GM21526 (cell line): ENCODE measurements at regions not wholly inside any gene's neighbourhood (a gene's known extent, or its start where the extent isn't known, plus 50 kb on each side); places are given as distances from the start of the nearest gene placed in this dataset.
A peak's percentile ranks its signal among the peaks of the same experiment; 100 is the strongest.

Source experiments
- ATAC-seq: cut with Tn5 transposase; IDR thresholded peaks from one replicate; pipeline ENCODE4 v1.9.1; 2021; ENCODE audit warnings: moderate library complexity; ENCODE audit not compliant: unreplicated experiment, low FRiP score

DNA sequence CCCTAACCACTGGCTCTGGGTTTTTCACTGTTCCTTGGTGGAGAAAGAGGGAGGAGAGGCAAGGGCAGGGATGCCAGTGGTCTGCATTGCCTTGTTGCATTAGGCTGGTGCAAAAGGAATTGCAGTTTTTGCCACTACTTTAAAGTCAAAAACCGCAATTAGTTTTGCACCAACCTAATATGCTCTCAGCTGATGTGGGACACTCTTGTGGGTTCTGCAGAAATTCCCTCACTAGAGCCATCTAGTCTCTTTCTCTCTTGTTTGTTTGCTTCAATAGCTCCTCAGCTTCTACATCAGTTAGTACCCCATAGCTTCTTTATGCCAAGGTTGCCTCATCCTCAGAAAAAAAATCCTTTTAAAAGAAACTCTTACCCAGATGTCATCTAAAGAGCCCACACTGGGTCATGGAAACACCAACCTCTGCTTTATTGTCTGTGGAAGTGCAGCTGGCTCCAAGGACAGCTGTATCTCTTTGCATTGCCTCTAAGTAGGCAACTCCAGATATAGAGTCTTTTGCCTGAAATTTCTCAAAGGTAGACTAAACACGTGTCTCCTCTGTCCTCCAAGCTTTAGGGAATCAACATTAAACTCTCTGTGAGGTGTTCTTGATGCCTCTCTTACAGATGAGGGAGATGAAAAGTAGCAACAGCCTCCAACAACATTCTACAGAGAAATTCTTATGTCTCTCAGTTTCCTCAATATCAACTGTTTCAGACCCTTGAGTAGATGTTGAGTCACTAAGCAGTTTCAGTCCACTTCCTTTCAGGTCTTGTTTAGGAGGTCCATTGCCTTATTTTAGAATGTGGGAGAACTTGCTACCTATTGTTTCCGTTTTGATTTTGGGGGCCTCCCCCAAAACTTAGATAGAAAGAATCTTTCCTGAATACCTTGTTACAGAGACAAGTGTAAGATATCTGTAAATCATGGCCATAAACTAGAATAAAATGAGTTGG is 84.9 kb upstream of the MEF2C start:
- peak; percentile 75 for ATAC-seq

DNA sequence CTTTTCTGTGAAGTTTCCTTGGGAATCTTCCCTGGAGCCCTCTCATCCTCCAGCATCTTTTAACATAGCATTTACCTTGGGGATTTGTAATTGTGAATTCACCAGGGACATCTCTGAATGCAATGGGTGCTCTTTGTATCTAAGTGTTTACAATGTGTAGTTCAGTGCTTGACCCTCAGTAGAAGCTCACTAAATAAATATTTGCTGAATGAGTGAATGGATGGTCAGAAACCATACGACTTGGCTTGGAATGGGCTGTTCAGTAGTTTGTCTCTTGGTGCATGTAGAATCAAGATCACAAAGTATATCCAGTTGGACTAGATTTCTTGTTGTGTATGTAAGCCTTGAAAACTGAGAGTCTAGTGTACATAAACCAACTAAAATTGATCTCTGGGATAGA is 81.8 kb upstream of the MEF2C start:
- no peak for ATAC-seq

- no peak for ATAC-seq
Observed at GRCh38 chr5:88957013-88957412, 74.0 kb upstream of the MEF2C start.

GRCh38 chr5:88956416-88956815 is 73.4 kb upstream of the MEF2C start:
- ATAC-seq, result no peak

DNA sequence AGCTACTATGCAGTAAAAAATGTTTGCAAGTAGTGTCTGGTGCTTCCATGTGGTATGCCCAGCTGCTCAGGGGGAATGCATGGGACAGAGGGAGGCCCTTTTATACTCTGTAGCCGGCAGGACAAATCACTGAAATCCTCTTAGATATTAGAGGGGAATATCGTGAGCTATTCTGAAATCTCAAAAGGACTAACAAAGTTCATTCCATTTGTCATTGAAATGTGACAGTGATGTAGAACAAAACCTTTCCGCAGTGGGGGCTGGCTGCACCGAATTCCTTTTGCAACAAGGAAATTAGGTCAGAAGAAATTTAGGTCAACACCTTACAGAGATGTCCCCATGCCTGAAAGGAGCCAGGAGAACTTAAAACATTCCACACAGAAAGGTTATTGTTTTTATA is 72.4 kb upstream of the MEF2C start:
- no peak for ATAC-seq

GRCh38 chr5:88954511-88954910 is 71.5 kb upstream of the MEF2C start:
- no peak for ATAC-seq

DNA sequence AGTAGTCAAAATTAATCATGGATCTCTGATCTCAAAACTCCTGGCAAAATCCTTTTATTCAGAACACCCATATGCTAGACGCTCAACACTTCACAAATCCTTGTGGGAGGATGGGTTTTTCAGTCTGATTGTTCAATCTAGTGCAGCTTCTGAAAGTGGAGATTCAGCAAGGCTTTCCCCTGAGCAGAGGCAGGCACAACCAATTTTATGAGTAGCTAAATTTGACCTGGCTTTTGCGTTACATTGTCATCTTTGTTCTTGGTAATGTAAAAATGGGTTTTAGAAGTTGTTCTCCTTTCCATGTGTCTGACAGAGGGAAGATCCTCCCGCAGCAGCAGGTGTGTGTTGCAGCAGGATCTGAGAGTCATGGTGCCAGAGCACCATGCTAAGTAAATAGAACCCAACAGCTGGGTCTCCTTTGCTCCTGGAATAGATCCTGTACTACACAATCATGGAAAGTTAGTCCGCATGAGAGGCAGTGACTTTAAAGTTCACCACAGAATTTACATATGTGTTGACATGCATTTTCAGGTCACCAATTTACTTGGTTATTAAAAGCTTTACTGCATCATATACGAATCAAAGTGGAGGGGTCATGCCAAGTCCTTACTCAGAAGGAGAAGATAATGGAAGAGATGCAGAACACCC is 70.1 kb upstream of the MEF2C start:
- ATAC-seq, result no peak

DNA sequence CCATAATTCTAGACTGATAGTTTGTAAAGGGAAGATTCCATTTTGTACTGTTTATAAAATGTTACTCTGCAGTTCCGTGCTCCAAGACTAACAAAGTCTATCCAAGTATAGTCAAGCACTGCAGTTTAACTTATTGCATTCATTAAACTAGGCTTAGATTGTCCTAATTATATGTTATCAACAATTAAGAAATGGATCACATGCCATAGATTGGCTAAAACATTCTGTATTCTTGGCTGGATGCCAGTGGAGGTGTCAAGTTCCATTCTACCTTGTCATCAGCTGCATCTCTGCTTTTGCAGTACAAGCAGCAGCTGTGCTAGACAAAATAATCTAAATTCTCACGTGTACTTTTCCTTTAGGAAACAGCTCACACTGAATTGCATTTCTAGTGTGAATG is 69.4 kb upstream of the MEF2C start:
- ATAC-seq, result no peak

GRCh38 chr5:88951457-88951856 is 68.5 kb upstream of the MEF2C start:
- ATAC-seq, result no peak

DNA sequence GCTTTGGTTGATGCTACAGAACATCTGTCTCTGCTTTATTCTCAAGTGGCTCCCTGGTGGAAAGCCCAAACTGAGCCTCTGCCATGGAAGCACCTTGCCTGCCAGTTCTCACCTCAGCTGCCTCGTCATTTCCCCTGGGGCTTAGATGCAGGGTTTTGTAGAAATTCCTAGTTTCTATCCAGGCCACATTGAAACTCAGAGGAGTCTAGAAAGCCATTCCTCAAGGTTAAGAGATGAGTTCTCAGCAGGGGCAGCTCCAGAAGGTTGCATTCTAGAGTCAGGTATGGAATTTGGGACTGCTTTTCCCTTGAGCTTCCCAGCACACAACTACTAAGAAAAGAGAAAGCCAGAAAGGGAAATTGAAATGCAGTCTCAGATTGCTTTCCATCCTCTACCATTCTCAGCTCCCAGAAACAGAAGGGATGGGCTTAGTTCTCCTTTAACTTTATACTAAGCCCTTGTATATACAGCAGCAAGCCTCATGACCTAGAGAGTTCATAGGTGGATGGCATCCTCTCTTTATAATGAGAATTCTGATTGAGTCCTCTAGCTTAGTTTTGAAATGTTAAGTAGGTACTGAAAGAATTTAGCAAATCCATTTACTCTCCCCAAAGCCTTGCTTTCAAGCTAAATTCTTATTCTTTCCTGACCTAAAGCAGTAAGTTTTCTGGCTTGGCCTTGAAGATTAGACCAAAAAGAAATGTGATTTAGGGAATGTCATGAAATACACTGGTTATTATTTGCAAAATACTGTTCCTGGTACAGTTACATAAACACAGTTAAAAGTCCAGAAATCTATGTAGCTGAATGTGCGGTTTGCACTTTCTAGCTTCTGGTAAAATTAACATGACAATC is 66.0 kb upstream of the MEF2C start:
- ATAC-seq, result no peak

DNA sequence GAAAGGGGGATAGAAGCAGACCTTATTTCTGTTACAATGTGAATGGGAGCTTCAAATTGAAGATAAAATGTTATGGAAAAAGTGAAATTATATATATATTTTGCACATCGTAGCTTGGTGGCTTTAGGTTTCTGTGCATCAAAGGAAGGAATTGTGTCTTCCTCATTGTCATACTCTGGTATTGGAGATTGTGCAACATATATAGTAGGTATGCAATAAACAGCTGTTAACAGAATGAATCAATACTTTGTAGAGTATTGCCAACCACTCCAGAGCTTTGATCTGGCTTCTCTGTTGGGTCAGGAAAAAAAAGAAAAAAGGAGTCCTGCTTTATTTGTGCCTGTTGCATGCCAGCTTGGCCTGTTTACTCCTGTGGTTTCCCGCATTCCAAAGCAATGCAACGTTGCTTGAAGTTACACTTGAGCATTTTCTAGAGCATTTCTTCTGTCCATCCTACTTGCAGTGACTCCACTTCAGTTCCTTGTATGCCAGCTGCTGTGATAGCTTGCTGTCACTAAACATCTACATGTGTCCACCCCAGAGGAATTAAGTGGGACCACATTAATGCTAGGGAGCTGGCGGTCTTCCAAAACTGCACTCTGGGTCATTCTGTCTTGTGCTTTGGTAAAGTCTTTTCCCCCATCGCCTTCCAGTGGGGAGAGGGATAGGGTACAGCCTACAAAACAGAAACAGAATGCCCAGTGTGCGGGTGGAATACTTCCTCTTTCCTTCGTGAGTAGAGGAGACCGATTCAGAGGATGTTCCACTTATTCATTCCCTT is 62.0 kb upstream of the MEF2C start:
- no peak for ATAC-seq

GRCh38 chr5:88941581-88941980 is 58.6 kb upstream of the MEF2C start:
- ATAC-seq, result no peak

DNA sequence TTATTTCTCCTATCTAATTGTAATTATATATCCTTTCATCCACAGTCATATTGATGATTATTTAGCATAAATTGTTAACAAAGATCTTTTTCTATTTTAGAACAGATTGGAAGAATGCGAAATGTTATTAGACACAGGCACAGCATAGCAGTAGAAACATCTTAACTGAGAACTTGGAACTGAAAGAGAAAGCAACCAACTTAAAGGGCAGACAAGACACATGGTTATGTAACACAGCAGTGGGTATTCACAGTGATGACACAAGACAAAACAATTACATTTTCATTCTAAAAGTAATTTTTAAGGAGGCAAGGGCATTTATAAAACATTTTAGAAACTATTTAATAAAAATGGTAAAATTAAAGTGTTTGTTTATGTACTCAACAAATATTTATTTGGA is 57.7 kb upstream of the MEF2C start:
- ATAC-seq, result peak; percentile 85

DNA sequence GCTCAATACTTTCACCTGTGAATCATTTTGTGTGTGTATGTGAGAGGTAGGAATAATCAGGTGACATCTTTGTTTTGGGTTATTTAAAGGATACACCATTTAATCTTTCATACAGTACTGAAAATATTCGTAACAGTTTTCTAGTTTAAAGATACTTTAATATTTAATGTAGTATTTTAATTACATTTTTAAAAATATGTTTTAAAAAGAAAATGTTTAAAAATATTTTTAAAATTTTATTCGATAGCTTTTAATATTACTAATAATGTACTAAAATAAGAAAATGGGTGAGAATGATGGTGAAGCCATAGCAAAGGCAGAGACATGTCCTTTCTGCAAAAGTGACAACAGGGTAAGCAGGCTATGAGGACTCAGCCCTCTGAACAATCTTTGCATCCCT is 56.3 kb upstream of the MEF2C start:
- no peak for ATAC-seq

DNA sequence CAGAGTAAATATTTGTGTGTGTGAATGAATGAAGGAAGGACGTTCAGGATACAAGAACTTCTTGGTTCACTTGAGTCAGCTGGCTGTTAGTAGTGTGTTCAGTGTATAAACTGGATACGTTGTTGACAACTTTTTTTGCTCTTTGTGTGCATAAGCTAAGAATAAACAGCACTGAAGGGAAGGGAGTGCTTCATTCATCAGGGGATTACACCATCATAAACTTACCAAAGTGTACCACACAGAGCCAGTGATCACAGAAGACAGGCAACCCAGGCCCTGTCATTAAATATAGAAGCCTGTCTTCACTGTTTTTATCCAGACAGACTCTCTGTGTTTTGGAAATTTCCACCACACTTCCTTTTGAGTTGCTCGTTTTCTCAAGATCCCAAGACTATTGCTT is 55.5 kb upstream of the MEF2C start:
- ATAC-seq, result no peak

GRCh38 chr5:88937406-88937805 is 54.4 kb upstream of the MEF2C start:
- no peak for ATAC-seq

DNA sequence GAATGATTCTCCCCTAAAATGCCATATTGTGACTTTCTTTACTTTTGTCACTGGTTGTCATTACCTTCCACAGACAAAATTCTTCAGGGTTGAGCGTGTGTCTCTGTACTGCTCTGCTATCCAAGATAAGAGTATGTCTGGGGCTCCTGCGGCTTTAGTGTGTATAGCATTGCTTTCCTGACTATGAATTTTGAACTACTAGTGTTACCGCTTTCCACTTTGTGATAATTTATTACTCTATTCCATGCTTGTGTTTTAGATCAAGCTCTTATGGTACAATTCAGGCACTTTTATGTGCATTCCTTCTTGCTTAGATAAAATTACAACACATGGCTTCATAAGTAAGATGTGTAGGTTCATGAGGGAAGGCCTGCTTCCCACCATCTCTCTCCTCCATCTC is 51.5 kb upstream of the MEF2C start:
- no peak for ATAC-seq
